Muscle of leg (tissue), 3 donors: ENCODE measurements at regions not wholly inside any gene's neighbourhood (a gene's known extent, or its start where the extent isn't known, plus 50 kb on each side); places are given as distances from the start of the nearest gene placed in this dataset.

Experiments used
- DNase-seq: peaks from one replicate; pipeline ENCODE4 v3.0.0; 2013
- H3K27ac ChIP-seq: one replicate; pipeline ENCODE4 v1.5.1; 2013; ENCODE audit warnings: mild to moderate bottlenecking, low read length, control low read depth
- H3K27me3 ChIP-seq: one replicate; pipeline ENCODE4 v1.6.1; 2013; ENCODE audit warnings: low read length; ENCODE audit not compliant: control insufficient read depth, insufficient read depth
- H3K36me3 ChIP-seq: one replicate; pipeline ENCODE4 v1.6.1; 2013; ENCODE audit warnings: low read length; ENCODE audit not compliant: control insufficient read depth, insufficient read depth
- H3K4me1 ChIP-seq: one replicate; pipeline ENCODE4 v1.6.1; 2013; ENCODE audit warnings: low read length; ENCODE audit not compliant: control insufficient read depth, insufficient read depth
- H3K4me3 ChIP-seq: one replicate; pipeline ENCODE4 v1.5.1; 2013; ENCODE audit warnings: low read length, control low read depth
- H3K9me3 ChIP-seq: replicated peaks from 2 replicates; pipeline ENCODE4 v1.6.1; 2013; ENCODE audit warnings: low read depth, low read length; ENCODE audit not compliant: control insufficient read depth
- WGBS: methylation state at CpG from one replicate; pipeline ENCODE4 v1.1.5; 2013; ENCODE audit warnings: missing lambda C conversion rate; ENCODE audit not compliant: insufficient coverage; 5-methylcytosine and 5-hydroxymethylcytosine counted together

DNA sequence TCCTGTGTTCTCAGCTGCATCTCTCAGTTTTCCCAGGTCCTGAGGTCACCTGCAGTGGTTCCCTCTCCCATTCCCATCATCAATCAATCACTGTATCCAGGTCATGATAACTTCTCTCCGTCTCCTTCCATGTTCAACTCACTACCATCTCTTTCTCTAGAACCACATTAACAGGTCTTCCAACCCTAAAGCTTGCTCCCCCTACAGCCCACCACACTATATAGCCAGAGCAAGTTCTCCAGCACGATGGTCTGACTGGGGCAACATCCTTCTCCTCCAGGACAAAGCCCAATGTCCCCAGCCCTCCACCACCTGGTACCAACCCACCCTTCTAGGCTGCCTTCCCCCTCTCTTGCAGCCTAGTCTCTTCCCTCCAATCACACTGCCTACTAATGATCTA lies 241.6 kb downstream of the CDK5RAP2 start:
- DNase-seq: no peak
- no peaks in the 10 kb centered on the region for H3K4me1 ChIP-seq
- H3K4me3 ChIP-seq: no peak overlapping the region
- 95% methylated on average over 2 of the region's 2 CpGs for WGBS
- no peak overlapping the region for H3K27ac ChIP-seq
- H3K27me3 ChIP-seq: peaks cover 2% of the 10 kb centered on the region
- H3K36me3 ChIP-seq: no peaks in the 10 kb centered on the region
- peaks cover under 1% of the 10 kb centered on the region for H3K9me3 ChIP-seq

- no peaks in the 10 kb centered on the region for H3K36me3 ChIP-seq
- H3K4me3 ChIP-seq: no peak overlapping the region
- H3K27ac ChIP-seq: no peak overlapping the region
- no peak for DNase-seq
- no peaks in the 10 kb centered on the region for H3K9me3 ChIP-seq
- no peaks in the 10 kb centered on the region for H3K4me1 ChIP-seq
- H3K27me3 ChIP-seq: peaks cover 2% of the 10 kb centered on the region
- 74% methylated on average over 4 of the region's 4 CpGs for WGBS
Observed at GRCh38 chr9:120337131-120337530, 242.8 kb downstream of the CDK5RAP2 start.

- Histone ChIP-seq H3K4me1 (no peaks in the 10 kb centered on the region), H3K36me3 (no peaks in the 10 kb centered on the region), H3K27ac (no peak overlapping the region), H3K27me3 (peaks cover 2% of the 10 kb centered on the region), H3K4me3 (no peak overlapping the region), H3K9me3 (no peaks in the 10 kb centered on the region)
- no peak for DNase-seq
- 83% methylated on average over 4 of the region's 4 CpGs for WGBS
Observed at GRCh38 chr9:120336753-120337090, 243.2 kb downstream of the CDK5RAP2 start.

- Histone ChIP-seq H3K4me1 (no peaks in the 10 kb centered on the region), H3K27ac (no peak overlapping the region), H3K9me3 (no peaks in the 10 kb centered on the region), H3K36me3 (no peaks in the 10 kb centered on the region), H3K27me3 (peaks cover 2% of the 10 kb centered on the region), H3K4me3 (no peak overlapping the region)
- 22% methylated on average over 3 of the region's 6 CpGs for WGBS
- DNase-seq: no peak
Observed at GRCh38 chr9:120336021-120336752, 243.8 kb downstream of the CDK5RAP2 start.

DNA sequence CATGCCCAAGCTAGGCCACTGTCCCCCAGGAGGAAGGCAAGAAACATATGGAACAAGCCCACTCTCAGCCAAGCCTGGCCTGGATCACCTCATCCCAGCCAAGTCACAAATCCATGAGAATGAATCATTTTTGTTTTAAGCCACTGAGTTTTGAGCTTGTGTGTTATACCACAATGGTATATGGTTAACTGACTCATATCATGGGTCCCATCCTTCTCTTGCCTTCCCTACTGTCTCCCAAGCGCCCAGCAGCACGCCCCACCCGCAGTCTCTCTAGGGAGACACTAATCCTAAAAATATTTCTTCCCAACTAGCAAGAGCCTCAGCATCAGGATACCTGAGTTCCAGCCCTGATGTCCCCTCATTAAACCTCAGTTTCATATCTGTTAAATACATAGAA lies 248.1 kb downstream of the CDK5RAP2 start:
- Histone ChIP-seq H3K27me3 (peaks cover 2% of the 10 kb centered on the region), H3K4me1 (no peaks in the 10 kb centered on the region), H3K36me3 (no peaks in the 10 kb centered on the region), H3K4me3 (no peak overlapping the region), H3K9me3 (no peaks in the 10 kb centered on the region), H3K27ac (no peak overlapping the region)
- no peak for DNase-seq
- 79% methylated on average over 3 of the region's 3 CpGs for WGBS

- no peaks in the 10 kb centered on the region for H3K9me3 ChIP-seq
- no peaks in the 10 kb centered on the region for H3K36me3 ChIP-seq
- WGBS: 96% methylated on average over 2 of the region's 2 CpGs
- DNase-seq: no peak
- no peaks in the 10 kb centered on the region for H3K4me1 ChIP-seq
- no peak overlapping the region for H3K27ac ChIP-seq
- H3K4me3 ChIP-seq: no peak overlapping the region
- peaks cover 2% of the 10 kb centered on the region for H3K27me3 ChIP-seq
Observed at GRCh38 chr9:120330031-120330430, 249.9 kb downstream of the CDK5RAP2 start.

- H3K4me1 ChIP-seq: no peaks in the 10 kb centered on the region
- H3K27me3 ChIP-seq: no peaks in the 10 kb centered on the region
- 60% methylated on average over 1 of the region's 3 CpGs for WGBS
- H3K27ac ChIP-seq: no peak overlapping the region
- H3K36me3 ChIP-seq: no peaks in the 10 kb centered on the region
- no peaks in the 10 kb centered on the region for H3K9me3 ChIP-seq
- DNase-seq: no peak
- H3K4me3 ChIP-seq: no peak overlapping the region
Observed at GRCh38 chr9:120327322-120327721, 252.6 kb downstream of the CDK5RAP2 start.

GRCh38 chr9:120326049-120326693 lies 253.8 kb downstream of the CDK5RAP2 start:
- Histone ChIP-seq H3K36me3 (no peaks in the 10 kb centered on the region), H3K9me3 (no peaks in the 10 kb centered on the region), H3K27me3 (no peaks in the 10 kb centered on the region), H3K4me3 (no peak overlapping the region), H3K27ac (no peak overlapping the region), H3K4me1 (no peaks in the 10 kb centered on the region)
- WGBS: 55% methylated on average over 2 of the region's 4 CpGs
- DNase-seq: no peak

GRCh38 chr9:120324996-120325642 lies 254.8 kb downstream of the CDK5RAP2 start:
- no peak for DNase-seq
- Histone ChIP-seq H3K4me1 (no peaks in the 10 kb centered on the region), H3K9me3 (no peaks in the 10 kb centered on the region), H3K27me3 (no peaks in the 10 kb centered on the region), H3K36me3 (no peaks in the 10 kb centered on the region), H3K27ac (no peak overlapping the region), H3K4me3 (no peak overlapping the region)
- whole genome bisulfite sequencing: 32% methylated on average over 2 of the region's 5 CpGs

- no peaks in the 10 kb centered on the region for H3K9me3 ChIP-seq
- H3K4me1 ChIP-seq: no peaks in the 10 kb centered on the region
- WGBS: 100% methylated on average over 2 of the region's 2 CpGs
- DNase-seq: no peak
- H3K27ac ChIP-seq: no peak overlapping the region
- H3K27me3 ChIP-seq: no peaks in the 10 kb centered on the region
- H3K4me3 ChIP-seq: no peak overlapping the region
- H3K36me3 ChIP-seq: no peaks in the 10 kb centered on the region
Observed at GRCh38 chr9:120324461-120324860, 255.5 kb downstream of the CDK5RAP2 start.
